ENCODE measurements at regions not wholly inside any gene's neighbourhood (a gene's known extent, or its start where the extent isn't known, plus 50 kb on each side); places are given as distances from the start of the nearest gene placed in this dataset.
"Not testable (repeated sequence)": the region's sequence is repeated elsewhere in the genome, so short reads cannot be mapped to it uniquely, and the experiment has no call there.

- no peak for DNase-seq
- no peak overlapping the region for H3K18ac ChIP-seq (ENCODE audit: insufficient read length, low read depth, low read length)
- H3T11ph ChIP-seq (ENCODE audit: low read length): no peak overlapping the region
- no CpG with 5 or more reads among the region's 3 CpGs for WGBS (ENCODE audit: extremely low coverage, insufficient read length, low lambda C conversion rate)
- H2BK120ac ChIP-seq (ENCODE audit: low read depth, low read length, poor library complexity, severe bottlenecking): no peak overlapping the region
- no peak overlapping the region for H4K8ac ChIP-seq (replicated peaks; ENCODE audit: insufficient read length, low read depth, low read length)
- H3K23ac ChIP-seq (ENCODE audit: insufficient read length, low read depth, low read length): no peak overlapping the region
- no peak overlapping the region for H3K56ac ChIP-seq (ENCODE audit: insufficient read length, low read depth, low read length)
- H3K9me3 ChIP-seq (ENCODE audit: control insufficient read depth, low read depth, low read length): no peaks in the 10 kb centered on the region
- no peak overlapping the region for H2BK15ac ChIP-seq (ENCODE audit: low read depth, low read length)
- Mint-ChIP-seq H3K4me3 (no peak overlapping the region), H3K9me3 (peaks cover 3 to 9% of the 10 kb centered on the region in 2 experiments; a peak in 3 of 5 replicates), H3K36me3 (ENCODE audit: insufficient read depth in 1 of 3, low read depth in 3 of 3) (peaks cover 0 to 11% (median 6%) of the 10 kb centered on the region in 3 experiments; a peak in 5 of 7 replicates), H3K27me3 (ENCODE audit: low read depth) (no peaks in the 10 kb centered on the region), H3K27ac (0 out of 7 replicates have a peak overlapping the region, but pooled peaks of 1 of the 3 experiments have one; percentile 22), H3K4me1 (peaks cover 21 to 35% of the 10 kb centered on the region in 2 experiments)
- no peak overlapping the region for H2BK20ac ChIP-seq (ENCODE audit: low read depth, low read length, poor library complexity, severe bottlenecking)
- H4K91ac ChIP-seq (ENCODE audit: insufficient read length, low read depth, low read length): no peak overlapping the region
- H3K23me2 ChIP-seq (ENCODE audit: insufficient read length, low read depth, low read length, poor library complexity, severe bottlenecking): no peaks in the 10 kb centered on the region
- no peak overlapping the region for H4K5ac ChIP-seq (ENCODE audit: insufficient read length, low read depth, low read length)
- no peak for TF ChIP-seq CTCF (conservative IDR thresholded peaks at IDR 0.05)
- H4K20me1 ChIP-seq (ENCODE audit: control insufficient read depth, insufficient read depth, insufficient read length): no peaks in the 10 kb centered on the region
- H3K79me2 ChIP-seq (ENCODE audit: insufficient read depth, low read length): no peaks in the 10 kb centered on the region
- H2AK5ac ChIP-seq (ENCODE audit: insufficient read length, low read length): no peak overlapping the region
- no peak overlapping the region for H3K27ac ChIP-seq (ENCODE audit: insufficient read length, low read depth, low read length)
- H2AFZ ChIP-seq (ENCODE audit: low read length): no peak overlapping the region
- no peak overlapping the region for H3K14ac ChIP-seq (ENCODE audit: insufficient read depth, low read length)
- no peak overlapping the region for H3K9ac ChIP-seq (ENCODE audit: extremely low read depth, insufficient read length, low read length)
- no peak overlapping the region for H2BK12ac ChIP-seq (ENCODE audit: insufficient read length, low read depth, low read length)
- H3K4ac ChIP-seq (ENCODE audit: low read depth, low read length): no peak overlapping the region
- no peaks in the 10 kb centered on the region for H3K27me3 ChIP-seq (ENCODE audit: insufficient read depth, low read length)
- no peak overlapping the region for H3K4me2 ChIP-seq (ENCODE audit: insufficient read depth, insufficient read length, low read length)
- H3K4me1 ChIP-seq (ENCODE audit: insufficient read depth, low read length): no peaks in the 10 kb centered on the region
- H2BK5ac ChIP-seq (ENCODE audit: insufficient read length, low read length): no peak overlapping the region
- H3K79me1 ChIP-seq (ENCODE audit: insufficient read depth, low read depth, low read length, poor library complexity, severe bottlenecking): no peaks in the 10 kb centered on the region
Observed at GRCh38 chr6:60952500-60952899, 1333.5 kb downstream of the KHDRBS2 start.

GRCh38 chr6:60950221-60950923 is 1335.7 kb downstream of the KHDRBS2 start:
- Mint-ChIP-seq H3K36me3 (ENCODE audit: insufficient read depth in 1 of 3, low read depth in 3 of 3) (peaks cover 0 to 11% (median 6%) of the 10 kb centered on the region in 3 experiments; a peak in 5 of 7 replicates), H3K27ac (peak overlapping the region in 2 of 3 experiments; percentile 55 to 64; a peak in 3 of 7 replicates), H3K9me3 (peaks cover 3 to 12% of the 10 kb centered on the region in 2 experiments; a peak in 3 of 5 replicates), H3K4me1 (peaks cover 21 to 38% of the 10 kb centered on the region in 2 experiments)
- H3K23me2 ChIP-seq (ENCODE audit: insufficient read length, low read depth, low read length, poor library complexity, severe bottlenecking); H2BK120ac ChIP-seq (ENCODE audit: low read depth, low read length, poor library complexity, severe bottlenecking); H2BK12ac ChIP-seq (ENCODE audit: insufficient read length, low read depth, low read length); H3K4me1 ChIP-seq (ENCODE audit: insufficient read depth, low read length); H2BK15ac ChIP-seq (ENCODE audit: low read depth, low read length); H3K18ac ChIP-seq (ENCODE audit: insufficient read length, low read depth, low read length); H3K14ac ChIP-seq (ENCODE audit: insufficient read depth, low read length); H4K20me1 ChIP-seq (ENCODE audit: control insufficient read depth, insufficient read depth, insufficient read length); H3K9me3 ChIP-seq (ENCODE audit: control insufficient read depth, low read depth, low read length); H3K27ac ChIP-seq (ENCODE audit: insufficient read length, low read depth, low read length); H3K4ac ChIP-seq (ENCODE audit: low read depth, low read length); H3K56ac ChIP-seq (ENCODE audit: insufficient read length, low read depth, low read length); H4K91ac ChIP-seq (ENCODE audit: insufficient read length, low read depth, low read length); H3K79me1 ChIP-seq (ENCODE audit: insufficient read depth, low read depth, low read length, poor library complexity, severe bottlenecking); H4K8ac ChIP-seq (replicated peaks; ENCODE audit: insufficient read length, low read depth, low read length); H3K4me2 ChIP-seq (ENCODE audit: insufficient read depth, insufficient read length, low read length); H2AK5ac ChIP-seq (ENCODE audit: insufficient read length, low read length); H2BK5ac ChIP-seq (ENCODE audit: insufficient read length, low read length); H3T11ph ChIP-seq (ENCODE audit: low read length); H3K9ac ChIP-seq (ENCODE audit: extremely low read depth, insufficient read length, low read length); H3K27me3 Mint-ChIP-seq (ENCODE audit: low read depth); H4K5ac ChIP-seq (ENCODE audit: insufficient read length, low read depth, low read length); H3K79me2 ChIP-seq (ENCODE audit: insufficient read depth, low read length); H2BK20ac ChIP-seq (ENCODE audit: low read depth, low read length, poor library complexity, severe bottlenecking); H3K27me3 ChIP-seq (ENCODE audit: insufficient read depth, low read length); H3K23ac ChIP-seq (ENCODE audit: insufficient read length, low read depth, low read length); H2AFZ ChIP-seq (ENCODE audit: low read length); H3K4me3 Mint-ChIP-seq: not testable (repeated sequence)
- peak; percentile 24 for DNase-seq
- no CpG with 5 or more reads among the region's 5 CpGs for WGBS (ENCODE audit: extremely low coverage, insufficient read length, low lambda C conversion rate)
